T-helper 1 cell (primary cell): ENCODE measurements at regions not wholly inside any gene's neighbourhood (a gene's known extent, or its start where the extent isn't known, plus 50 kb on each side); places are given as distances from the start of the nearest gene placed in this dataset.
"Not testable (repeated sequence)": the region's sequence is repeated elsewhere in the genome, so short reads cannot be mapped to it uniquely, and the experiment has no call there.

Experiments
- DNase-seq, 5 donors: peaks; one replicate each; pipeline ENCODE4 v3.0.0-alpha.2; 2012 to 2020

DNA sequence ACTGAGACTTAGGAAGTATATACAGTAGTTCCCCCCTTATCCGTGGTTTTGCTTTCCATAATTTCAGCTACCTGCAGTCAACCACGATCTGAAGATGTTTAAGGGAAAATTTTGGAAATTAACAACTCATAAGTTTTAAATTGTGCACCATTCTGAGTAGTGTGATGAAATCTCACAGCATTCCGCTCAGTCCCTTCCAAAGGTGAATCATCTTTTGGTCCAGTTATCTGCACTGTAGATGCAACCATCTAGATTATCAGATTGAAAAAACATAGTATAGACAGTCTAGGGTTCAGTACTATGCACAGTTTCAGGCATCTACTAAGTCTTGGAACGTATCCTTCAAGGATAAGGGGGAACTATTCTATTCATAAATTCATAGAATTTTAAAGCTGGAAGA is 109.0 kb downstream of the ANXA3 start:
- DNase-seq, result no peak

DNA sequence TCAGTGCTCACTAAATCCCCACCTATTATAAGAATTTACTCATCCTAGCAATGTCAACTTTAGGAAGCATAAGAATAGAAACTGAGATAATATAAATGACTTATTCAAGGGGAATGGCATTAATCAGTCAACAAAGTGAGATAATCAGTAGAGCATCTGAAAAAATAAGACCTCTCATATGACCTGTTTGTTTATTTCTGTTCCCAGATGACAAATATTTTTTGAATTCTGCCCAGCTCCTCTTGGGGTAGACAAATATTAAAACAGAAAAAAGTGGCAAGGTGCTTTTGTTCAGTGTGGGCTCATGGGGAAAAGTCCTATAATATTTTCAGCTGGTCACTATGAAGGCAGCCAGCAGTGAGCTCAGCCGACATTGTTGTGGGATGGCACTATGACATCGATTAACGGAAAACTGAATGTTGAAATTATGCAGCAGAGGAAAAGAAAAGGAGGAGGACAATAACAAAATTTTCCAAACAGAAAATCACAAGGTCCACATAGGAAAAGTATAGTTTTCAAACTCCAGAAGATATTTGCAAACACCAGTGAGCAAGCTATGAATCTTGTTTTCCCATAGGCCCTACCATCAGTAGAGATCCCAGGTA is 109.6 kb downstream of the ANXA3 start:
- no peak for DNase-seq

DNA sequence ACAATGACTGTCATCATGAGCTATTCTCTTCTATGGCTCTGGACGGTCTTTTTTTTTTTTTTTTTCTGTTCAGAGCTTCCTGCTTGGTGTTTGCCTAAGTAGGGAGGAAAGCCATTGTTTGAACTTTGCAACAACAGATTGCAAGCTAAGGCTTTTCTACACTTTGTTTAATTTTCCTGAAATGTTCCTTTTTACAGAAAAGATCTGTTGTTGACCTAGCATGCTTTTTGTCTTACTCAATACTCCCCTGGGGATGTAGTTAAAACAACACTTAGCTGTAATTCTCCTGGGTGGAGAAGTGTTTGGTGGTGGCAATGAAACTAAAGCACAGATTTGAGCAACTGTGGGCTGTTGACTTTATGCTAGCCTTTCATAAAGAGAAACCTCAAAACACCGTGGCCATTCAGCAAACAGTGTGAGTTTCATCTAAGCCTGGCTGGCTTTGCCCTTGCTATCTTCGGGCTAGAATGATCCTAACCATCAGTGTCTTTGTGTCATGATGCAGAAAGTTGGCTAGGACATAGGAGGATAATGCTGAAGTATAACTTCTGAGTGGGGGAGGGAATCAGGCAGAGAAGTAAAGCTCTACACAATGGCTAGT is 110.5 kb downstream of the ANXA3 start:
- DNase-seq, result peak in 1 of 5 donors; percentile 65

DNA sequence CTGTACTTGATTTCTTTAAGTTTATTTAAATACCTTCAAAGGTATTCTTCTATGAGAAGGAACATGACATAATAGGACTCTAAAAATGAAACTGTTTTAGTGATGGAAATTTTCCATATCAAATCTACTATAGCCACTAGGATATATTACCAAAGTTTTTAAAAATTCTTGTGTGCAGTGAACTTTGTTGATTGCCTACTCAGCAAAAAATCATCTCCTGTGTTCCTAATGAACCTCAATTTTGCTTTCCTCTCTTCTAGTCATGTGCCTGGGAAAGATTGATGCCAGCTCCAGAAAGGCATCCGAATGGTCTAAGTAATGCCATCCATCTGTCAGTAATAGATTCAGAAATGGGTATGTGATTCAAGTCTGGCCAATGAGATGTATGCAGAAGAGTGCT is 111.1 kb downstream of the ANXA3 start:
- DNase-seq, result no peak

DNA sequence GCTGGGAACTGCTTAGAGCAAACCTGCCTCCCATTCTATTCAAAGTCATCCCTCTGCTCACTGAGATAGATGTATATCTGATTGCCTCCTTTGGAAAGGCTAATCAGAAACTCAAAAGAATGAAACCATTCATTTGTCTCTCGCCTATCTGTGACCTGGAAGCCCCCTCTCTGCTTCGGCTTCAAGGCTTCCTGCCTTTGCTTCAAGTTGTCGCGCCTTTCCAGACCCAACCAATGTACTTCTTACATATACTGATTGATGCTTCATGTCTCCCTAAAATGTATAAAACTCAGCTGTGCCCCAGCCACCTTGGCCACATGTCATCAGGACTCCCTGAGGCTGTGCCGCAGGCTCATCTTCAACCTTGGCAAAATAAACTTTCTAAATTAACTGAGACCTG is 111.9 kb upstream of the BMP2K start:
- not testable (repeated sequence) for DNase-seq

DNA sequence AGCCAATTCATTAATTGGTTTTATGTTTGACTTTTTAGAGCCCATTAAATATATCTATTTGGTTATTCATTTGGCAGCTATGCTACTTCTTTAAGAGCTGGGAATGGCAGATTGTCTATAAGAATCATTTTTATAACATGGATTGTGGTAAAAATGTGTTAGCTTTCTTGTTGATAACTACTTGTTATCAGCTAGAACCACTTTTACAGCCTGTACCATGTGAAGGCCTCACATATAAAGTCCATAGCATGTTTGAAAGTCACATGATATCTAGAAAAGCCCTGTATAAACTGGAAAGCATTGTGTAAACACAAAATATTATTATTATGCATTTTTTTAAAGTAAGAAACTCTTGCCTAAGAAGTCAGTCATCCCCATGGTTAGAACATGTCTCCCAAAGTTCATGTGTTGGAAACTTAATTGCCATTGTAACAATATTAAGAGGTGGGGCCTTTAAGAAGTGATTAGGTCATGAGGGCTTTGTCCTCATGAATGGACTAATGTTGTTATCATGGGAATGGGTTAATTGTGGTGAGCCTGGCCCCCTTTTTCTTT is 110.9 kb upstream of the BMP2K start:
- DNase-seq, result no peak

DNA sequence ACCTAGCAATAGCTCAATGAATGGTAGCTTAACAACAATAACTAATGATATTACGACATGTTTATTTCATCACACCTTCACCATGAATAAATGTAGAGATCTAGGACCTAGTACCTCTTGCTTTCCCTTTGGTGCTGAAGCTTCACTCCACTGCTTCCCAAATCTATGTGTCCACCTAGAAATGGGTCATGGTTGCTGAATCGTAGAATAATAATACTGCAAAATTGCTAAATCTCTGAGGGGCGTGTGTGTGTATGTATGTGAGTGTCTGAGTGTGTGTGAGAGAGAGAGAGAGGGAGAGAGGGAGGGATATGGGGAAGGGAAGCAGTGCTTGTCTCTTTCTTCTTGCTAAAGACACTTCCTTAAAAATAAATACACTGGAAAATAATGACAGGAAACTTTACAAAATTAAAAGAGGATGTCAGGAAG is 109.3 kb upstream of the BMP2K start:
- DNase-seq, result no peak

DNA sequence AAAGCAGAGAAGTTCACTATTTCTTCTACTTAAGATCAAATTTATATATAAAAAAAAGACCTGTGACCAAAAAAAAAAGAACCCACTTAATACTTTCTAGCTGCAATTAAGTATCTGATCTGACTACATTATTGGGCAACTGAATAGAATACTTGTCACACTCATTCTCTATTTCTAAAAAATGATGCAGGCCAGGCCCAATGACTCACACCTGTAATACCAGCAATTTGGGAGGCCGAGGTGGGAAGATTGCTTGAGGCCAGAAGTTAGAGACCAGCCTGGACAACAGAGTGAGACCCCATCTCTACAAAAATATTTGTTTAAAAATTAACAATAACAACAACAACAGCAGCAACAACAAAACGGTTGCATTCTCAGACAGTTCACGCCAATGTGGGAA is 108.8 kb upstream of the BMP2K start:
- DNase-seq, result peak in 1 of 5 donors; percentile 21

DNA sequence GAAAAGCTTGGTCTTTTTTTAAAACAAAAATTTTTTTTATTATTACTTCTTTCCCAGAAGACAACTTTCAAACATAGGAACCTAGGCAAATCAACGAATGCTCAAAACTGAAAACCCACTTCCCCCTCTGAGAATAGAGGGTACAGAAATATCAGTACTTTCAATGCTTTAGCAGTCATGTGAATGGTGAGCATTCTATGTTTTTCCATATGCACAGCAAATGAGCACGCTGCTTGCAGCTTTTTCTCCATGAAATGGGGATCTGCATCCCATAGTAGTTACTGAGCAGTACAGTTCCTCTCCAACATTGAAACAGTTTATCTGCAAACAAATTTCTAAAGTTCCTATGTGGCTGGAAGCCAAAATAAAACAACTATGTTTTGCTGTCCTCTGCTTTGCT is 108.4 kb upstream of the BMP2K start:
- DNase-seq, result peak in 1 of 5 donors; percentile 31

DNA sequence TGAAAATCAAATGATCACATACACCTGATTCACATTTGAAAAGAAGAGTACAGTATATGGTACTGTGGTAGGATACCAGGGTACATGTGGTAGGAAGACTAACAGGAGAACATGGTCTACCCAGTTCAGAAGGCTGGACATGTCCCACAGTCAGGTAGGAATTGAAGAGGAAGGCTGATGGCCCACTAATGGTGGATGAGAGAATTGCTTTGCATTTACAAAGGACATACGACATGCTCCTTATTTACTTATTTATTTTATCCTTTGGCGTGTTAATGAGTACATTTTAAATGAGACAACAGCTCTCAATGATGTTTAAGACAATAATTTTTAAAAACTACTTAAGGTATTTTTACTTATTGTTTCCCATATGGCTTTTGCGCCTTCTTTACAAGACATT is 106.7 kb upstream of the BMP2K start:
- DNase-seq, result no peak

DNA sequence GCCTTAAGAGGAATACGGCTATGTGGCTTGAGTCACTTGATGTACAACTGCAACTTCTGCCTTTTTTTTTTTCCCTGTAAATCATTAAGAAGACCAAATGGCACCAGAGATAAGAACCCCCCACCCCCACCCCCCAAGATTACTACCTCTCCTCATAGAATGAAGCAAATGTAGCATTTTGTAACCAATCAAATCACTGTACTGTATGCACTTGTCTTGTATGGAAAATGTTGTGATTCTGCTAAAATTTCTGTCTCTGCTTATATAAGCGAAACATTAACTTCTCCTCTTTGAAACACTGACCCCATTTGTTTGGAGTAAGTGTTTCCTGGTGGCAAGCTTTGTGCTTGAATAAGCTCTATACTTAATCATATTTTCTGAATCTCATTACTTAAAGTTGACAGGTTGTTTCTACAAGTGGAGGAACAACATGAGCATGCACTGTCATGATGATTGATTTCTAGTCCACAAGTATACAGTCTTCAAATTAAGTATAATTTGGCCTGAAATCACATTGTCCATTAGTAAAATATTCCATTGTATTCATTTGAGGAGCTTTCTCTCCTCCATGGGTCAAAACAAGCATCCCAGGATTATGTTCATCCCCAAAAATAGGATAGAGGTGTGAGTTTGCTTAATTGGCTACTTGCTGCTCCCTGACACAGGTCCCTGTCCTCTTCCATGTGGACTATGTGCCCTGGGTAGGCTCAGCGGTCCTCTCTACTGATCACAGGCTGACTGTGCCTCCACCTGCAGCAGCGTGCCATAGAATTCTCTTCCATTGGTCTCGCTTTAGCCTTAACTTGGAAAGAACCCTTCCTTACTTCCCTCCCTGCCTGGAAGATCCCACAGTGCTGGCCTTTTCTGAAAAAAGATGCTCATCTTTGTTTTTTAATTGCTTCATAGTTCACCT is 104.0 kb upstream of the BMP2K start:
- no peak for DNase-seq

DNA sequence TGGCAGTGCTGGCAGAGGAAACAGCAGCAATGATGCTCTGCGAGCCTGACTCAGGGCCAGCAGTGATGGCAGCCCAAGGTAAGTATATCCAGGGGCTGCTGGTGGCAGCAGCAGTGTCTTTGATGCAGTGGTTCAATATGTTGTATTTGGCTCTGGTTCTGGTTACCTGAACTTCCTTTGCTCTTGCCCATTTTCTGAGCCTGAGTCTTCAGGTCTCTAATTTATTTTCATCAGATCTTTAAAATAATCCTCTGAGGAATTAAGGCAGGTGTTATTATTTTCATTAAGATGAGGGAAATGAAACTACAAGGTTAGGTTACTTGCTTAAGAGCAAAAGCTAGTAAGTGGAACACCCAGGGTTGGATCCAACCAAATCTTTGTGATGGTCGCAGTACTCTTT is 102.8 kb upstream of the BMP2K start:
- DNase-seq, result no peak

DNA sequence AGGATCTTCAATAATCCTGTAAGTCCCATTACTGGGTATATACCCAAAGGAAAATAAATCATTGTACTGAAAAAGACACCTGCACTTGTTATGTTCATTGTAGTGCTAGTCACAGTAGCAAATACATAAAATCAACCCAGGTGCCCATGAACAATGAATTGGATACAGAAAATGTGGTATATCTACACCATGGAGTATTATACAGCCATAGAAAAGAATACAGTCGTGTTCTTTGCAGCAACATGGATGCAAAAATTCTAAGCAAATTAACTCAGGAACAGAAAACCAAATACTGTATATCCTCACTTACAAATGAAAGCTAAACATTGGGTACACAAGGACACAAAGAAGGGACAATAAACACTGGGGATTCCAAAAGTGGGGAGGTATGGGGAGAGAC is 100.8 kb upstream of the BMP2K start:
- no peak for DNase-seq

DNA sequence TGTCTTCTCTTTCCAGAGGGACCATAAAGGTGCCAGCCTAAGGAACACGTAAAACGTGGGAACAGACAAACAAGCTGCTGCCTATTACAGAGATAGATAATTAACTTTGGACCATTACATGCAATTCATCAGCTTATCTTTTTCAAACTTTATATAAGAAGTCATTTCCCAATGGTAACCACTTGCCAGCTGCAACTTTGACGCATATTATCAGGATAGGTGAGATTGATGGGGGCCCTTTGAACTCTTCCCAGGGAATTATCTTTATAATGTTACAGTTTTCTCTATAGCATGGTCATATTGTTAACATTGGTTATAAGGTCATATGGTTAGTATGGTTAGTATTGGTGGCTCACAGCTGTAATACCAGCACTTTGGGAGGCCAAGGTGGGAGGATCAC is 94.1 kb upstream of the BMP2K start:
- no peak for DNase-seq

DNA sequence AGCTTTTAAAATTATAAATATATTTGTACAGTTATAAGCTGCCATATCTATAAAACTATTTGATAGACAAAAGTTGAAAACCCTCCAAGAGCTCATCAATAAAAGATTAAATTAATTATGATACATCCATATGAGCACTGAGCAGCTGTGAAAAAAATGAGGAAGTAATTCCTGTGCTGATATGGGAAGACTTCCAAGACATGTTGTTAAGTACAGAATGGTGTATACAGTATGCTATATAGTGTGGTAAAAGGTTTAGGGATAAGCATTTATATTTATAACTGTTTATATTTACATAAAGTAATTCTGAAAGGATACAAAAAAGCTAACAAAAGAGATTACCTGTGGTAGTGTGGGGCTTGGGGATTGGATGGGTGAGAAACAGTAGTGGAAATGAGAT is 92.8 kb upstream of the BMP2K start:
- DNase-seq, result no peak

DNA sequence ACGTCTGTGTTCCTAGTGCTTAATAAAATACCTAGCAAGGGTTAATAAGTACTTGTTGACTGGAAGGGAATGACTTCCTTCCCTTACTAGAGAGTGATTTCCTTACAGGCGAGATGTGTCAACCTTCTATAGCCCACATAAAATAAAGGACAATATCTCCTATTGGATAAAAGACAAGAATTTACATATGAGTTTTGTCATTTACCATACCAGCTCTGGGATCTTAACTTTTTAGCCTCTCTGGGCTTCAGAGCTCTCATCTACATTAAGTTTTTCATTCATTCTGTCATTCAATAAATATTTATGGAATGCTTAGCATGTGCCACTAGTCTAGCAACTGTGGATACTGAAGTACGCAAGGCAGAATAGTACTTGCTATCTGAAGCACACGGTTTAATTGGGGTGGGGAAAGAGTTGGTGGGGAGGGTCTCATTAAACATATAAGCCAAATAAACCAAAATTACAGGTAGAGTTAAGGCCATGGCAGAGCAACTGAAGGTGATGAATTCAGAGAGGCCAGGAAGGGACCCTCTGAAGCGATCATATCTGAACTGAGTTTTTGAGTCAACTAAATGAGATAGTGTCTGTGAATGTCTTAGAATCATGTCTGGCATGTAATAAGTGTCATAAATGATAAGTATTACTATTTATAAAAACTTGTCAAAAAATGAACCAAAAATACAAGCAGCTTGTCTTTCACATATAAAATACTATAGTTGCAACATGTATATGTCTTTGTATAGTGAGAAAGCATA is 91.6 kb upstream of the BMP2K start:
- DNase-seq, result no peak

DNA sequence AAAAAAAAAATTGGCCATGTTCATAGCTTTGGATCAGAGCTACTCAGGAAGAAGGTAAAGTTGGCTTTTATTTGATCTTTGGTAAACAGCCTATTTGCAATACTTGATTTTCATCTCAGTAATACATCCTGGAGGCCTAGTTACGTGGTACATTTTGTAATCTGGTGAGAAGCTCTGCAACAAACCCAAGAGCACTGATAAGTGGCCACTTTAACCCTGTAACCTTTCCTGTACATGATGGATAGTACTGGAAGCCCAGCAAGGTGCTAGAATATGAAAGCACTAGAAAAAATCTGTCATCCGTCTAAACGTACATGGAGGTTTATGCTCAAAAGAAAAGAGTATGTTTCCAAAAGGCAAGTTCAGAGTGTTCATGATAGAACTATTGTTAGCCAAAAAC is 88.3 kb upstream of the BMP2K start:
- no peak for DNase-seq

DNA sequence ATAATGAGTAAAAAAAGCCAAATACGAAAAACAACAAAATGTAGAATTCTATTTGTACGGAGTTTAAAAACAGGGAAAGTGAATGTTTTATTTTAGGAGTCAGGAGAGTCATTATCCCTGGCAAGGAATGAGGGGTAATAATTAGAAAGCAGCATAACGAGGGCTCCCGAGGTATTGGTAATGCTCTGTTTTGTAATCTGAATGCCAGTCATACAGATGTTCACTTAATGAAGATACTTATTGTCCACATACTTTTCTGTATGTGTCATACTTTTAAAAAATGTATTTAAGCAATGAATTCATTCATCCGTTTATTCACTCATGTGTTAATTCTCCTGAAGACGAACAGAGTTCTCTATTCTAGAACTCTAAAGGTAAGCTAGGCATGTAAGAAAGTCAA is 87.8 kb upstream of the BMP2K start:
- DNase-seq, result no peak

DNA sequence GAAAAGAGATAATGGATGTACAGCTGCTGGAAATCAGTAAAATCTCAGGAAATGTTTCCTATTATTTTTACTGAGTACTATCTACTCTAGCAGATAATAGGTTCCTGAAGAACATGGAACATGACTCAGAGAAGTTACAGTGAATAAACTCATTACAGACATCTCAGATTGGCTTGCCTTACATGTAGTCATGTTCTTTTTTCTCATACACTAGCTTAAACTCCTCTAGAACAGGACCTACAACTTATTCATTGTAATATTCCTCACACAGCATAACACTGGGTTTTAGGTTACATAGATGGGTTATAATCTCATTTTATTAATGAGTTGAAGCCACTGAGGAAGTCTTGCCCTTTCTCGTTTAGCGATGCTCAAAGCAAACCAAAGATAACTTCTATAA is 86.9 kb upstream of the BMP2K start:
- no peak for DNase-seq

DNA sequence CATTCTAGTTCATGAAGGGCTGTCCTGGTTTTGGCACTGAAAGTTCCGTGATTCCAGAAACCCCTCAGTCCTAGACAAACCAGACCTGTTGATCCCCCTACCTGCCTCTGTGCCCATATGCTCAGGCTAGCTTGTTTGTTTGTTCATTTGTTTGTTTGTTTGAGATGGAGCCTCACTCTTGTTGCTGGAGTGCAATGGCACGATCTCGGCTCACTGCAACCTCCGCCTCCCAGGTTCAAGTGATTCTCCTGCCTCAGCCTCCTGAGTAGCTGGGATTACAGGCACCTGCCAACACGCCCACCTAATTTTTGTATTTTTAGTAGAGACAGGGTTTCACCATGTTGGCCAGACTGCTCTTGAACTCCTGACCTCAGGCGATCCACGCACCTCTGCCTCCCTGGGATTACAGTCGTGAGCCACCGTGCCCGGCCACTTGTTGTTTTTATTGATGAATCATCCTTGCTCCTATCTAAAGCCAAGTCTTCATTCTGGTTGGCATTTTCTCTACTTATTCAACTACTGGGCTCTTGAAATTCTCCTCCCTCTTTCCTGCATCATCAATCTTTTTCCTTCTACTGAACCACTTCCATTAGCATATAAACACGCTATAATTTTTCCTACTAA is 86.3 kb upstream of the BMP2K start:
- no peak for DNase-seq

DNA sequence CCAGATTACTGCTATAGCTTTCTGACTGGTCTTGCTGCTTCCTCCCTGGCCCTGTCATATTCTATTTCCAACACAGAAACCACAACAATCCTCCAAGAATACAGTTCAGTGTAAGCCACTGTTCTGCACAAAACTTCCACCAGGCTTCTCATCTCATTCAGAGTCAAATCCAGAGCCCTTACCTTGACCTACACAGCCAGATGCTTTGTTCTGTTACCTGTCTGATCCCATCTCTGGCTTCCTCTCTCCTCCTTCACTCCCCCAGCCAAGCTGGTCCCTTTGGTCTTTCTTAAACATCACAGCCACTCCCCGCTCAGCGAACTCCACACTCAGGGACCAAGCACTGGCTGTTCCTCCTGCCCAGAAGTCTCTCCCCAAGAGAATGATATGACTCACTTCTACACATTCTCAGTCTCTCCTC is 84.8 kb upstream of the BMP2K start:
- DNase-seq, result no peak
